Kidney epithelial cell (primary cell): ENCODE measurements at regions not wholly inside any gene's neighbourhood (a gene's known extent, or its start where the extent isn't known, plus 50 kb on each side); places are given as distances from the start of the nearest gene placed in this dataset.
"Not testable (repeated sequence)": the region's sequence is repeated elsewhere in the genome, so short reads cannot be mapped to it uniquely, and the experiment has no call there.

ENCODE experiments used
- DNase-seq: peaks from one replicate; pipeline ENCODE4 v3.0.0-alpha.2; 2010; ENCODE audit warnings: low read depth
- H3K27me3 ChIP-seq: 2 replicates; pipeline ENCODE4 v1.6.0; 2011; ENCODE audit warnings: low read length; ENCODE audit not compliant: control insufficient read depth, insufficient read depth
- H3K36me3 ChIP-seq: 2 replicates; pipeline ENCODE4 v1.5.1; 2011; ENCODE audit warnings: low read length; ENCODE audit not compliant: control insufficient read depth, insufficient read depth
- H3K4me3 ChIP-seq: 2 replicates; pipeline ENCODE4 v1.5.1; 2011; ENCODE audit warnings: low read depth, mild to moderate bottlenecking, control low read depth, low read length
- TF ChIP-seq, protein P1 (sequence below): IDR thresholded peaks from 2 replicates; pipeline ENCODE4 v1.5.1; 2011; ENCODE audit warnings: mild to moderate bottlenecking, moderate library complexity, low read length, control low read depth, inconsistent platforms; ENCODE audit not compliant: insufficient read depth, poor library complexity, severe bottlenecking

DNA sequence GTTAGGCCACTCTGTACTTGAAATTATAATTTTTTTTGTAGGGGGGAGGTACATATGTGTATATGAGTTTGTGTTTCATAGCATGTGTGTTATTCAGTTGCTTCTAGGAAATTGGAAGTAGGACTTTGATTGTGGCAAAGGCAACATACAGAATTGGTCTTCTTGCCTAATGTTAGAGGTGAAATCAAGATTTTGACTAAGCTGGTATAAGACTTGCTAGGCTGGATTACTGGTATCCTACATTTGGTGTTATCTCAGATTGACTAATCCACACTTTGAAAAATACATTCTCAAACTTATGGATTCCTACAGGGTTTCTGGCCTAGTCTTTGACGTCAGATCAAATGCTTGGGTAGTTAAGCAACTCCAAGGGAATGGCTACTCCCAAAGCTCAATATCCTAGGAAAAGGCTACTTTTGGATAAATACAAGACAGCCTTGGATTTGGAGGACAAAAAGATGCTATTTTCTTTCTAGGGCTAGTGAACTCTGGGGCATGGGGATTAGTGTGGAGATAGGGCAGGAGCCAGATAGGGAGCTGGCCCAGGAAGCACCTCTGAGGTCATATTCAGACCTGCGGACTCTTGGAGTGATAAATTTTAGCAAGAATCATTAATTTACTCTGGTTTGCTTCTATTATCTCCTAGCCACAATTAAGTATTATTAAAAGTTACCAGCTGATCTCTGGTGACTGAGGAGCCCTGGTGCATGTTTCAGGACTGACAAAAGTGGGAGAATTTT is 144.0 kb upstream of the RPS23 start:
- H3K4me3 ChIP-seq, result no peak overlapping the region
- peaks cover 1% of the 10 kb centered on the region for H3K36me3 ChIP-seq
- TF ChIP-seq, protein P1, sequence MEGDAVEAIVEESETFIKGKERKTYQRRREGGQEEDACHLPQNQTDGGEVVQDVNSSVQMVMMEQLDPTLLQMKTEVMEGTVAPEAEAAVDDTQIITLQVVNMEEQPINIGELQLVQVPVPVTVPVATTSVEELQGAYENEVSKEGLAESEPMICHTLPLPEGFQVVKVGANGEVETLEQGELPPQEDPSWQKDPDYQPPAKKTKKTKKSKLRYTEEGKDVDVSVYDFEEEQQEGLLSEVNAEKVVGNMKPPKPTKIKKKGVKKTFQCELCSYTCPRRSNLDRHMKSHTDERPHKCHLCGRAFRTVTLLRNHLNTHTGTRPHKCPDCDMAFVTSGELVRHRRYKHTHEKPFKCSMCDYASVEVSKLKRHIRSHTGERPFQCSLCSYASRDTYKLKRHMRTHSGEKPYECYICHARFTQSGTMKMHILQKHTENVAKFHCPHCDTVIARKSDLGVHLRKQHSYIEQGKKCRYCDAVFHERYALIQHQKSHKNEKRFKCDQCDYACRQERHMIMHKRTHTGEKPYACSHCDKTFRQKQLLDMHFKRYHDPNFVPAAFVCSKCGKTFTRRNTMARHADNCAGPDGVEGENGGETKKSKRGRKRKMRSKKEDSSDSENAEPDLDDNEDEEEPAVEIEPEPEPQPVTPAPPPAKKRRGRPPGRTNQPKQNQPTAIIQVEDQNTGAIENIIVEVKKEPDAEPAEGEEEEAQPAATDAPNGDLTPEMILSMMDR, result no peak
- H3K27me3 ChIP-seq, result no peaks in the 10 kb centered on the region
- DNase-seq, result no peak

DNA sequence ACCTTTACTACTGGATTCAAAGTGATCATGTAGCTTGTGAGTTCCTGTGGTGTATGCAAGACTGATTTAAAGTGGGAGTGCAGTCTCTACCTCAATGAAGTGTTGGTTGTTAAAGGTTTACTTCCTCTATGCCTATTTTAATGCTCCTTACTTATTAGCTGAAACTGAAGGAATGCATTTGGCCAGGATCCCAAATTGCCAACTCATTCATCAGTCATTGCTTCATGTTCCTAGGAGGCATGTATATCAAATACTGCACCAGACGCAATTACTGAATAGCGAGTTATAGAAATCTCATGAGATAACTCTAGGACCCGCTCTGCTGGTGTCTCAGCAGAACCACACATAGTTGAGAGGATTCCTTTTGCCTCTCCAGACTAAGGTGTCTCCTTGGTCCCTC is 143.0 kb upstream of the RPS23 start:
- DNase-seq, result peak; percentile 83
- TF ChIP-seq, protein P1, result no peak
- H3K27me3 ChIP-seq, result no peaks in the 10 kb centered on the region

DNA sequence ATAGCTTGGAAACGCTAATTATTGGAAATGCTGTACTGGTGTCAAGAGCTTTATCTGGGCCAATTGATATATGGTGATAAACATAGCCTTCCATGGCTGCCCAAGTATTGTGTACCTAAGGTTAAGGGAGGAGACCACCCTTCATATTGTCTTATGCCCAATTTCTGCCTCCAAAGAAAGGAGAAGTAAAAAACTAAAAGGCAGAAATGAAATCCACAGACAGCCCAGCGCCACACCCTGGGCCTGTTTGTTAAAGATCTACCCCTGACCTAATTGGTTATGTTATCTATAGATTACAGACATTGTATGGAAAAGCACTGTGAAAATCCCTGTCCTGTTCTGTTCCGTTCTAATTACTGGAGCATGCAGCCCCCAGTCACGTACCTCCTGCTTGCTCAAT is 142.4 kb upstream of the RPS23 start:
- H3K4me3 ChIP-seq, DNase-seq, H3K36me3 ChIP-seq, H3K27me3 ChIP-seq: not testable (repeated sequence)

More for the DNA sequence above, 143.0 kb upstream of the RPS23 start:
- Histone ChIP-seq H3K4me3 (no peak overlapping the region), H3K36me3 (peaks cover 1% of the 10 kb centered on the region)

DNA sequence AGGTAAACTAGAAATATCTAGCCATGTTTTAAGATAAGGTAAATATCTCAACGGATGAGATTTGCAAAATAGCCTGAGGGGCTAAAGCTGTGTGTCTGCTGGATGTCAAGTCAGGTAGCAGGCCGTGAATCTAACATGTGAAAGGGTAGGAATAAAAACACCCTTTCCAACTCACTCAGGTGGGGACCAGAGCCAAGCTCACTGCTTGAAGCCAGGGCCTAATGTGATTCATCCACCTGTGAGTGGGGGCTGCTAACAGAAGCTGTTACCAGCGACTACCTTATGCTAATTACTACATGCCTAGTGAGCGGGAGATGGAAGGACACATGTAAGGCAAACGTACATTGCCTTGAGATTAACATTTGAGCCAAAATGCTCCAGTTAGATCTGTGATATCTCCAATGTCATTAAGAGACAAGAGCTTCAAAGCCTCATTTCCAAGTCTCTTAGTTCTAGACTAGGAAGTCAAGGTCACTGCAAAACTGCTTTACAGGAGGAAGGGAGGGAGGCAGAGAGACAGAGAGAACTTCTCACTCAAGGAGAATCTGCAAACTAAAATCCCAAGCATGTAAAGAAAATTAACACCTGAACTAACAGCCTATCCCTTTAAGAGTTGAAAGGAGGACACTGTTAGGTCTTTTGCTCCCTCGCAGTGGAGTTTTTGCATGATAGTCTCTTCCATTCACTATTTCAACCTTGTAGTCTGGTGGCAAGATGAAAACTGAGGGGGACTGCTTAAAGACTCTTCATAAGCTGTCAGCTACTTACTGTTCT is 141.6 kb upstream of the RPS23 start:
- H3K36me3 ChIP-seq, result peaks cover 1% of the 10 kb centered on the region
- DNase-seq, result no peak
- no peak overlapping the region for H3K4me3 ChIP-seq
- H3K27me3 ChIP-seq, result no peaks in the 10 kb centered on the region
- TF ChIP-seq, protein P1, result no peak

DNA sequence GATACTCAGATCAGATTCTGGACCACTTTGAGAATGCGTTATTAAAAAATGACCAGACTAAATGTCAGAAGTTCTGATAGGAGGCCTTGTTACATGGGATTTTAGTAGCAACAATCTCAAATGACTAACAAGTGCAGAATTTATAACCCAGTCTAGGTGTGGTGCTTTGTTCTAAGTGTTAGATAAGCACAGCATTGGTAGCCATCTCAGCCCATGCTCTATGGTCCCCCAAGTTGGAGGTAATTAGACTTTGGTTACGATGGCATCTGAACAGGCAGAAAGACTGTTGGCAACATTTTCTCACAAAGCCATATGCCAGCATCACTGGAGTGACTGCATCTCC is 140.4 kb upstream of the RPS23 start:
- TF ChIP-seq, protein P1, result no peak
- H3K36me3 ChIP-seq, result peaks cover 1% of the 10 kb centered on the region
- no peak overlapping the region for H3K4me3 ChIP-seq
- no peak for DNase-seq
- no peaks in the 10 kb centered on the region for H3K27me3 ChIP-seq

DNA sequence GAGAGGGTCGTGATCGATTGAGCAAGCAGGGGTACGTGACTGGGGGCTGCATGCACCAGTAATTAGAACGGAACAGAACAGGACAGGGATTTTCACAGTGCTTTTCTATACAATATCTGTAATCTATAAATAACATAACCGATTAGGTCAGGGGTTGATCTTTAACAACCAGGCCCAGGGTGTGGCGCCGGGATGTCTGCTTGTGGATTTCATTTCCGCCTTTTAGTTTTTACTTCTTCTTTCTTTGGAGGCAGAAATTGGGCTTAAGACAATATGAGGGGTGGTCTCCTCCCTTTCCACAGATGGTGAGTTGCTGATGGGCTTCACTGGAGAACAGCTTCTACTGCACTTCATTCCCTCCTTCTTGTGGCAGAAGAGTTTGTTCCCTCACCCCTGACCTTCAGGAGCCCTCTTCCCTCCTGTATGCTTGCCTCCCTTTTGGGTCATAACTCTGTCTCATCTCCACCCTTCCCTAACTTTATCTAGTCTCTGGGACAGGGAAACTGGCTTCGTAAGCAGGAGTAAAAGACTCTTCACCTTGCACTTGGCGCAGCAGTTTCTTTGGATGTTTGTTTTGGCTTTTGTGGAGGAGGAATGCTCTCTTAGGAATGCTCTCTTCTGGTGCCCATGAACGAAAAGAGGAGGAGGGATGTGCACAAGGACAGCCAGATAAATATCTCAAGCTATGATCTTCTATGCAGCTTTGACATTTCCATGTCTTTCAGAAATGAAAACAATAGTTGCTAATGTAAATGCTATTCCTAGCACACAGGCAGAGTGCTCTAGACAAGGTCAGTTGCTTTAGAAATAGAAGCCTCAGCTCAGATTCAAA is 139.8 kb upstream of the RPS23 start:
- peaks cover 1% of the 10 kb centered on the region for H3K36me3 ChIP-seq
- H3K27me3 ChIP-seq, result no peaks in the 10 kb centered on the region
- TF ChIP-seq, protein P1, result no peak
- H3K4me3 ChIP-seq, result no peak overlapping the region
- no peak for DNase-seq
